SKM-1 treated with dmso at 0.1 percent for 144 hours (cell line): ENCODE measurements at regions not wholly inside any gene's neighbourhood (a gene's known extent, or its start where the extent isn't known, plus 50 kb on each side); places are given as distances from the start of the nearest gene placed in this dataset.
"Not testable (repeated sequence)": the region's sequence is repeated elsewhere in the genome, so short reads cannot be mapped to it uniquely, and the experiment has no call there.

Experiments
- DNase-seq: peaks from one replicate; lab custom pipeline; 2025; ENCODE audit not compliant: unreplicated experiment; lab: John Stamatoyannopoulos, UW

- peak; percentile 82 for DNase-seq
Observed at GRCh38 chr13:28574617-28575142, 79.8 kb upstream of the FLT1 start.

DNA sequence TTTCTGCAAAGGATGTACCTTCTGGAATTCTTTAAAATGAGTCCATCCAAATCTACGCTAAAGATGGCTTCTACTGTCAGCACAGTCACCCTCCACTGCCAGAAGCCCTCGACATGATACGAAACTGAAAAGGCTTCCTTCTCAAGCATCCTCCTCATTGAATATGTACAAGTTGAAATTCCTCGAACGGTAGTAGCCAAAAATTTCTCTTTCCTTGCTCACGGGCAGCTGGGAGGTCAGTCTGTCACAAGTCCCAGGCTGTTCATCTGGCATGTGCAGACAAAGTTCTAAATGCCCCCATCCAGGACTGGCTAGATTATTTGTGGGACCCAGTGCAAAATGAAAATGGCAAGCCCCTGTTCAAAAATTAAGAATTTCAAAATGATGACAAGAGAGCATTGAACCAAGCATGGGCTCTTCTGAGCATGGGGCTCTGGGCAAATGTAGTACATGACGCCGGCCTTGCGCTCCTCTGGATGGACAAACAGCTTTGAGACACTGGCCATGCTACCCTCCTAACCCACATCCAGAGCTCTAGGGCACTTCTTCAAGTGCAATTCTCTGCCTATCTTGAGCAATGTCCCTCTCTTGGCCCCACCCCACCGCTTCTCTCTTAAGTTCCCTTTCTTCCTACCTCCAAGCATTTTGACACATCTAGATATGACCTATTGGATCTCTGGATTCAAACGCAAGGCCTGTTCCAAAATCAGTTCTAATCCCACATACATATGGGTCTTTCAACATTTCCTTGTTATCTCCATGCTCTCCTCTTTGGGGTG lies 78.9 kb upstream of the FLT1 start:
- peak; percentile 95 for DNase-seq

- no peak for DNase-seq
Observed at GRCh38 chr13:28572871-28573270, 77.9 kb upstream of the FLT1 start.

- not testable (repeated sequence) for DNase-seq
Observed at GRCh38 chr13:28570356-28570755, 75.4 kb upstream of the FLT1 start.

- DNase-seq: no peak
Observed at GRCh38 chr13:28569886-28570285, 75.0 kb upstream of the FLT1 start.

DNA sequence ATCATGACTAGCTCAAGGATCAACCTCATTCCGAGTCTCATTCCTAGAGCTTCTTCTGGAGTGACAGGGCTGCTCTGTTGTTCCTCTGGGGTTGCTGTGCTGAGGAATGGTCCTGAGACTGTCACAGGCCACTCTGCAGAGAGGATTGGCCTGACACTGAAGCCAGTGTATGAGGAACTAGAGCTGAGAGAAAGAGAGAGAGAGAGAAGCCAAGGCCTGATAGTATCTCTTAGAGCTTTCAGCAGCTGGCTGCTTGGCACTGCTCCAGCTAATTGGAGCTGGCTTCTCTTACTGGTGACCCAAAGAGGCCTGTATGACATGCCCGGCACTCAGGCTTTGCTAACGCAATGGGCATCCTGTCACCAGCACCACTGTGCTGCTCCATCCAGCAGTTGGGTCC lies 73.4 kb upstream of the FLT1 start:
- peak; percentile 52 for DNase-seq

DNA sequence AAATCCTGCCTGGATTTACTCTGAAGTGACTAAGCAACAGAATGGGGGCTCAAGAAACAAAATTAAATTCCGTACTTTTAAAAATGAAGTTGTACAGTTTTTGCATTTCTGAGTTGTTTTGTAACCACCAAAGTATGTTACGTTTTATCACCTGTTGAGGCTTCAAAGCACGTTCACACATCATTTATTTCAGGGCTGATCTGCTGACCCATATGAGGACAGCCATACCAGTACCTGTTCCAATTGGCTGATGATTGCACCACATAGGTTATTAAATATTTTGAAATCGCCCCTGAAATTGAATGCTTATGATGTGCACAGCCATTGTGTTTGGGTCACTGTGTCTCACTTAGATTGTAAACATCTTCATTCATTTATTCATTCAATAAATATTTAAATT lies 72.0 kb upstream of the FLT1 start:
- DNase-seq: no peak

- DNase-seq: no peak
Observed at GRCh38 chr13:28566283-28566682, 71.4 kb upstream of the FLT1 start.

GRCh38 chr13:28564030-28564429 lies 69.1 kb upstream of the FLT1 start:
- DNase-seq: no peak

DNA sequence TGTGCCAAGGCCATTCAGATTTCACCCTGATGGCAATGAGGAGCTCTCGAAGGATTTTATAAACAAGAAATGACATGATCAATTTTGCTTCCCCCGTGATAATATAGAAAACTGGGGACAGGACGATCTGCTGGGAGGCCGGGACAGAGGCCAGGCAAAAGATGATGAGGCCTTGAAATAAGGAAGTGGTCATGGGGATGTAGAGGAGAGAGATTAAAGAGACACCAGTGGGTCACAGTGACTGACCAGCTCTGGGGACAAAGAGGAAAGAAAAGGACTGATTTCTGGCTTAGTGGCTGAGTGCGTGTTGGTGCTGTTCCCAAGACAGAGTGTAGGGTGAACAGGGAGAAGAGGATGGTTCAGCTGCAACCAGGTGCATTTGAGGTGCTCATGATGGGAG lies 68.7 kb upstream of the FLT1 start:
- DNase-seq: no peak

GRCh38 chr13:28560612-28561011 lies 65.7 kb upstream of the FLT1 start:
- DNase-seq: no peak

GRCh38 chr13:28559636-28560259 lies 64.8 kb upstream of the FLT1 start:
- DNase-seq: no peak

DNA sequence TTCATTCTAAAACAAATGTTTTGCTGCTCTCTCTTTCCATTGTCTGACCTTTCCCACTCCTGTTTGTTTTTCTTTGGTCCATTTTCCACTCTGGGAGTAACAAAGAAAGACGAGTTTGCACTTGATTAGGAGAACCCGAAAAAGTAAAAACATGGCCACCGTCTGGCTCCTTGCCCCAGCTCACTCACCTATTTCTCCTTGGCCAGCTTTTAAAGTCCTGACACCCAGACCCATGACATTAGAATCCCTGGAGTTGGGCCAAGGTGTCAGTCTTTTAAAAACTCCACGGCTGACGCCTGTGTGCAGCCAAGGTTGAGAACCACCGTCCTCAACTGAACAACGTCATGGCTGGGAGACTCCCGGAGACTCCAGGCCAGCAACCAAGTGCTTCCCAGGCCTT lies 63.6 kb upstream of the FLT1 start:
- DNase-seq: no peak

DNA sequence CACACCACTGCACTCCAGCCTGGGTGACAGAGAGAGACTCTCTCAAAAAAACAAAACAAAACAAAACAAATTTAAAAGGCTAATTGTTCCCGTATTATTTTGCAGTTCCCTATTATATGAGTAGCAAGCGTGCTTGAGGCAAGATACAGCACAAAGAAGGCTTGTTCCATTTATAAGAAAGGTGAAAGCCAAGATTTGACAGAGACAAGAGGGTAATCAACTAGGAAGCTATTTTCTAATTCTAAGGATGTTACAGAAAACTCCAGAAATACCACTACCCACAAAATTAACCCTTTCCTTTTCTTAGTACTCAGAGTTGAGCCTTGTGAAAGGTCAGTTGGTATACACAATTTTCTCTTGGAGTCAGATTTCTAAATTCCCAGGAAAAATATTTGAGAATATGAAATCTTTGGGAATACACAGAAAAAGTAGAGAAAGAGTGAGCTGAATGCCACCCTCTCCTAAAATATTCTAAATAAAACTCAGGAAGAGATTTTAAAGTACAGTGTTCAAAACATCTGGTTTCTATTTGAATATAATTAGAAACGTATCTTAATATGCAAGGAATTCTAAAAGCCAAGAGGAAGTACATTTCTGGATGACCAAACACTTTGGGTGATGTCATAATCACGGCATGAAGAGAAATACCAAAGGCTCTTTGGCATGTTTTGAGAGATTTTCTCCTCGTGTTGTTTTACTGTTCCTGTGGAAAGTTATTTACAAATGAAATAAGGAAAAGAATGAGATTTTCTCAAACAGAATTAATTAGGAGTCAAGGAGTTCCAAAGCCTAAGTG lies 63.0 kb upstream of the FLT1 start:
- no peak for DNase-seq

DNA sequence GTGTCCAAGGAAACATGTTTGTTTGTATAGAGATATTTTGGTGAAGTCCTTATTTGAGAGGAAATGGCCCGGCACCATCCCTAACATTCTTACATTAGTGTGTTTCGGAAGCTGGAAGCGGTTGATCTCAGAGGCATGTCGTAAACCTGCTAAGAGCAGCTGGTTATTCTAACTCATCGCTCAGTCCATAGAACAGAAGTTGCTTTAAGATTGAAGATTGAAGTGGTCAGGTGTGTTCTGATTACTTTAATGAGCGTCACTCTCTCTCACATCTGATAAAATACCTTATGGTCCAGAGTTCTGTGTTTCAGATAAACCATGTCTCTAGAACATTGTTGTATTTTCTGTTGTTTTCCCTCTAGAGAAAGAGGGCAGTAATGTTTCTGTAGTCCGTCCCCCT lies 60.2 kb upstream of the FLT1 start:
- DNase-seq: no peak

- DNase-seq: no peak
Observed at GRCh38 chr13:28553971-28554370, 59.0 kb upstream of the FLT1 start.

DNA sequence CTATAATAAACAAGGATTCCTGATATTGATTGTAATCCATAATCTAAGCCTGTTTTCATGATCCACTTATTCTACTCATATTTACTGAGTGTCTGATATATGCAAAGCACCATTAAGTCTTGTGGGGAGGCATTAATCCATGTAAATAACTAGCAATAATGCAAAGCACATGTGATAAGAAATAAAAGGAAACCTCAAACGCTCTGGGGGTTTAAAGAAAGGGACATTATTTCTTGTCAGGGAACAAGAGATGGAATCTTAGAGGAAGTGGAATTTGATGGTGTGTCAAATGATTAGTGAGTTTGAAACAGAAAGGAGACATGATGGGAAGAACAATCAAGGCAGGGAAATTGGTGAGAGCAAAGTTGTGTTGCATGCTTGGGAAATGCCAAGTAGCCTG lies 57.4 kb upstream of the FLT1 start:
- no peak for DNase-seq

DNA sequence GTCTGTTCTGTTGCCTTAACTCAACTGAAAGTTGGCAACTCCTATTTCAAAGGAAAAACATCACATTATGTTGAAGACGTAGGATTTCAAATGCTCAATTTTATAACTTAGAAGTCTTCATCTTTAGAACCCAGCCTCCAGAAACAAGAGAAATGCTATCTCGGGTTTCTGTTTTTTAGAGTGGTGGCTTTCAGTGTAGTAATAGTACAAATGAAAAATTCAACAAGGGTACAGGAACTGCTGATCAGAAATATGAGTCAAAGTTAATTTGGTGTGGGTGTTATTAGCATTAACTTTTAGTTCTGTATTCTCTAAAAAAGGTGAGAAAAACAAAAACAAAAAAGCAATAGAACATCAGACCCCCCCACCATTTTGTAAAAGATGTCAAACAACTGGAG lies 56.6 kb upstream of the FLT1 start:
- DNase-seq: no peak

DNA sequence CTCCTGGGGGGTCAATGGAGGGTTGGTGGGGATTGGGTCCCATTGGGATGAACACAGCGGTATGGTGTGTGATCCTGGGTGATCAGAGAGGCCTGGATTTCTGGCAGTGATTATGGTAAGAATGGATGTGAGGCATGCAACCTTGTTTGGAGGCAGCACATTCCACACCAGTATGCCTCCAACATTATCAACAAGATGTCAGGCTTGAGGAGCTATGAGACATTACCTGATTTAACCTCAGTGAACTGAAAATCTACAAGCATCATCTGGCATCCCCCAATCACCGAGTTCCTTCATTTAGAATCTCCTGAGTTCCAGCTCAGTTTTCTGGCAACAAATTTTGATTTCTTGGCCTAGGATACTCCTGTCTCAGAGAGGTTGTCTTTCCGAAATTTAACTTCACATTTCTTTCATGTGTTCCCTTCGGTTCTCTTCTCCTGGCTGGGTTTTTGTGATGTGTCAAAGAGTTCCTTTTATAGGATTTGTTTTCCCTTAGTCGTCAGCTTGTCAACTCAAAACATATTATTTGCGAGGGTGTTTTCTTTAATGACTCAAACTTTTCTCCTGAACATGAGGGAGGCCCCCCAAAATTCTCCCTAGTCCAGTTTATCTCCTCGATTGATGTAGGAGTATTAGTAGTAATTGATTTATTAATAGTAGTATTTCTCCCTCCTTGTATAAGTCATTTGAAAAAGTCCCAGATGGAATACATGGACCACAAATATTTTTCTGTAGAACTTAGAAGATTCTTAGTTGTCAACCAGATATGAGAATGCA lies 56.0 kb upstream of the FLT1 start:
- DNase-seq: no peak

GRCh38 chr13:28550091-28550490 lies 55.2 kb upstream of the FLT1 start:
- no peak for DNase-seq

- no peak for DNase-seq
Observed at GRCh38 chr13:28548872-28549271, 53.9 kb upstream of the FLT1 start.
